NOMO-1 treated with DMSO at 0.1 percent for 48 hours (cell line): ENCODE measurements at regions not wholly inside any gene's neighbourhood (a gene's known extent, or its start where the extent isn't known, plus 50 kb on each side); places are given as distances from the start of the nearest gene placed in this dataset.

Source experiments
- DNase-seq: peaks from one replicate; lab custom pipeline; 2025; ENCODE audit not compliant: unreplicated experiment; lab: John Stamatoyannopoulos, UW

DNA sequence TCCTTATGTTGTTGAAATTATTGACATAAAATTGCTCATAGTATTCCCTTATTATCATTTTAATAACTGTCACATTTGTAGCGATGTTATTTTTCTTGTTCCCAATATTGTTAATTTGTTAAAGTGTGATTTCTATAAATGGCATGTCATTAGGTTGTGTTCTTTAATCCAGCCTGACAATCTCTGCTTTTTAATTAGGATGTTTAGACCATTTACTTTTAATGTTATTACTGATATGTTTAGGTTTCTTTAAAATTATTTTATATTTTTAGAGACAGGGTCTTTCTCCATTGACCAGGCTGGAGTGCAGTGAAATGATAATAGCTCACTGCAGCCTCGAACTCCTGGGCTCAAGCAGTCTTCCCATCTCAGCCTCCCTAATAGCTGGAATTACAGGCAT, 408.5 kb downstream of the DLEU7 start:
- no peak for DNase-seq

GRCh38 chr13:50437252-50437651, 406.2 kb downstream of the DLEU7 start:
- no peak for DNase-seq

GRCh38 chr13:50438351-50438750, 405.1 kb downstream of the DLEU7 start:
- DNase-seq, result no peak

DNA sequence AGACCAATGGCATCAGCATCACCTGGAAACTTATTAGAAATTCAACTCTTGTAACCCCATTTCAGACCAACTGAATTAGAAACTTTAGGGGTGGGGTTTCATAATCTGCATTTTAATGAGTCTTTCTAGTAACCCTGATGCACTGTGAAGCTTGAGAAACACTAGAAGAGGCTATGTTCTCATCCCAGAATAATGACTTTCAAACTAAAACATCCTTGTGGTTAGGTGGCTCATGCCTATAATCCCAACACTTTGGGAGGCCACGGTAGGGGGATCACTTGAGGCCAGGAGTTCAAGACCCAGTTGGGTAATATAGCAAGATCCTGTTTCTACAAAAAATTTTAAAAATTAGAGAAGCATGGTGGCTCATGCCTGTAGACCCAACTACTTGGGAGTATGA, 402.4 kb downstream of the DLEU7 start:
- DNase-seq, result no peak

DNA sequence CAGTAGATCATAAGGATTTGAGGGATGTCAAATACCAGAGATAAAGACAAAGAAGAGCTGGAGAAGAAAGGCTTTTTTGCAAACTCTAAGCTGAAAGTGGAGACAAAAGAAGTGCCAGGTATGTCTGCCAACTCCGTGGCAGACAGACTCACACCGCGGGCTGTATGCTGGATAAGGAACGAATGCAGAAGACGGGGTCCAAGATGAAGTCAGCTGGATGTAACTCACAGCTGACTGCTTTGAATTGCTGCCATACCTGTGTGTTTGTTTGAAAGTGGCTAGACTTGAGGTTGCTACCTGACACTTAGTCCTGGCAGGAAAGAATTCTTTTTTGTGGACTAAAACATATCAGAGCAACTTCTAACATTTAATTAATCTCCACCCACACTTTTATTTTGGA, 398.8 kb downstream of the DLEU7 start:
- no peak for DNase-seq

DNA sequence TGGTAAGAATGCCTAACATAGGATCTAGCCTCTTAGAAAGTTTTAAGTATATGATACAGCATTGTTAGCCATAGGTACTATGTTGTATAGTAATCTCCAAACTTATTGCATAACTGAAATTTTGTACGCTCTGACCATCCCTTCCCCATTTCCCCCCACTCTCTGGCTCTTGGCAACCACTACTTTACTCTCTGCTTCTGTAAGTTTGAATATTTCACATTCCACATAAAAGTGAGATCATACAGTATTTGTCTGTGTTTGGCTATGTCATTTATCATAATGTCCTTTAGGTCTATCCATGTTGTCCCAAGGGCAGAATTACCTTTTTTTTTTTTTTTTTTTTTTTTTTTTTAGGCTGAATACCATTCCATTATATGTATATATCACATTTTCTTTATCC, 396.9 kb downstream of the DLEU7 start:
- DNase-seq, result no peak

- DNase-seq, result no peak
These were observed 394.9 kb downstream of the DLEU7 start for GRCh38 chr13:50448535-50448998.

- no peak for DNase-seq
These were observed 394.0 kb downstream of the DLEU7 start for GRCh38 chr13:50449465-50449864.

- DNase-seq, result no peak
These were observed 393.2 kb downstream of the DLEU7 start for GRCh38 chr13:50450279-50450678.

DNA sequence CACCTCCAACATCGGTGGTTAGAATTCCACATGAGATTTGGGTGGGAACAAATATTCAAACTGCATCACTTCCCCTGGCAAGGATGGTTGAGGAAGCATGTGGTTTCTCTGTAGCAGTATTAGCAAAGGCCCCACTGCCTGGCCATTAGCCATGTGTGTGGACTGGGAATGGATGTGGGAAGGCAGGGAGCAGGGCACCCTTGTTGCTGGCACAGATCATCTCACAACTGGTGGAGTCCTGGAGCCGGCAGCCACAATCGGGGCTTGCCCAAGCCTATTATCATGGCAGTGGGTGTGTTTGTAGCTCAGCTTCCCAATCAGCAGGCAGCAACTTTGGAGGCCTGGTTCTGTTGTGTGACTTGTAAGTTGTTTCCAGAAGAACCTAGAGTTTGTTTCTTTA, 391.9 kb downstream of the DLEU7 start:
- no peak for DNase-seq

DNA sequence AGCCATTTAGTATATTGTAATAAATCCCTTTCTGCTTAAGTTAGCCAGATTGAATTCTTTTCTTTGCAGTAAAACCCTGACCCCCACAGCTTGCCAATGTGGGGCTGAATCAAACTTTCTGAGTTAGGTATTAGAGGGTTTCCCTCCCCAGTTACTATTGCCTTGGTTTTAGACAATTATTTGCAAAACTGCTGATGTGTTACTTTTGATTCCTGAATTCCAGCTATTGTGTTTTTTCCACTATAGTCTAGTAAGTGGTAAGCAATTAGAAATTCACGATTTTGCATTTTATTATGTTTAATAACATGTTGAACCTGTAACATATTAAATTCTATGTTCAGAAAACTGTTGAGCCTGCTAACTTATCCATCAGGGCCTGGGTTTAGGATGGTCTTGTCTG, 391.5 kb downstream of the DLEU7 start:
- no peak for DNase-seq

- no peak for DNase-seq
These were observed 390.7 kb downstream of the DLEU7 start for GRCh38 chr13:50452756-50453155.

GRCh38 chr13:50453188-50453587, 390.3 kb downstream of the DLEU7 start:
- DNase-seq, result no peak

DNA sequence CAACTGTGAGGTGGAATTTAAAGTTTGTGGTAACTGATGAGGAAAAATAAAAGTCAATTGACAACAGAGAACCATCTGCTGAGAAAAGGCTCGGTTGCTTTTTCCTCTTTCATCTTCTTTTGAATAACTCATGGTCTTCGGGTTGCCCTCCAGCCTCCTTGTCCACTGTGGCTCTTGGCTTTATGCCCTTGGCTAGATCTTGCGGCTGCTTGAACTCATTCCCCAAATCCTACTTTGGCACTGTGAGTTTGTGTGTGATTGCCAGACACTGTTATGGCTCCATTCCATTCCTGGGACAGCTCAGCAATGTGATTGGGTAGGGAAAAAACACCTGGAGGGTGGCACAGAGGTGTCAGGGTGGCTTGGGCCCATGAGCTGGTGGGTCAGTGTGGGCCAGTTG, 387.4 kb downstream of the DLEU7 start:
- DNase-seq, result no peak

GRCh38 chr13:50457415-50458393, 385.8 kb downstream of the DLEU7 start:
- peak; percentile 61 for DNase-seq

- DNase-seq, result no peak
These were observed 384.4 kb downstream of the DLEU7 start for GRCh38 chr13:50459046-50459445.

DNA sequence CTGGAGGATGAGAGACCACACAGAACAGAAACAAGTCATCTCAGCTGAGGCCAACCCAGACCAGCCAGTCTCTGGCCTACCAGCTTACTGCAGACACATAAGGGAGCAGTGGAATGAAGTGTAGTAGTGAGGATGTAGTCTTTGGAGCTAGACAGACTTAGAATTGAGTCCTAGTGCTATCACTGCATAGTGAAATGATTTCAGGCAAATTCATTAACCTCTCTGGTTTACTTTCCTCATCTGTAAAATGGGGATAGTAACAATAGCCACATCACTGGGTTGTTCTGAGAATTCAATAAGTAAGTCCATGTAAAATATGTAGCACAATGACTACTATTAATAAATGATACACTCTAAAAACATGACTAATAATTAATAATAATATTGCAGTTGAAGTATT, 383.8 kb downstream of the DLEU7 start:
- DNase-seq, result no peak

GRCh38 chr13:50460358-50460757, 383.1 kb downstream of the DLEU7 start:
- no peak for DNase-seq

GRCh38 chr13:50461189-50461588, 382.3 kb downstream of the DLEU7 start:
- DNase-seq, result no peak

DNA sequence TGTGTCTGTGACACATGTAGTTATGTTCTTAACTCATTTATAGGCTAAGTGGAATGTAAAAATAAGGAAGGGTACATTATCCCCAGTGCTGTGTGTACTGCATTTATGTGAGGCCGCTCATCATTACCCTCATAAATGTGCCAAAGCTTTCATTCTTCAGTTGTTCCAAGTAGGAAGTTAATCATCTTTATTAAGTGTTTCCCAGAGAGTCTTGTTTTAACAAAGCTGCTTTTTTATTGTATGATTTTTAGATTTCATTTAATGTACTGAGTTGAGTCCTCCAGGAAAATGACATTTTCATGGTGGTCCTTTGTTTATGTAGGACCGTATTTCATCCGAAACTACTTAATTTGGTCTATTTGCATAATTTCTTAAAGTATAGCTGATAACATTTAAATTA, 379.8 kb downstream of the DLEU7 start:
- DNase-seq, result no peak

DNA sequence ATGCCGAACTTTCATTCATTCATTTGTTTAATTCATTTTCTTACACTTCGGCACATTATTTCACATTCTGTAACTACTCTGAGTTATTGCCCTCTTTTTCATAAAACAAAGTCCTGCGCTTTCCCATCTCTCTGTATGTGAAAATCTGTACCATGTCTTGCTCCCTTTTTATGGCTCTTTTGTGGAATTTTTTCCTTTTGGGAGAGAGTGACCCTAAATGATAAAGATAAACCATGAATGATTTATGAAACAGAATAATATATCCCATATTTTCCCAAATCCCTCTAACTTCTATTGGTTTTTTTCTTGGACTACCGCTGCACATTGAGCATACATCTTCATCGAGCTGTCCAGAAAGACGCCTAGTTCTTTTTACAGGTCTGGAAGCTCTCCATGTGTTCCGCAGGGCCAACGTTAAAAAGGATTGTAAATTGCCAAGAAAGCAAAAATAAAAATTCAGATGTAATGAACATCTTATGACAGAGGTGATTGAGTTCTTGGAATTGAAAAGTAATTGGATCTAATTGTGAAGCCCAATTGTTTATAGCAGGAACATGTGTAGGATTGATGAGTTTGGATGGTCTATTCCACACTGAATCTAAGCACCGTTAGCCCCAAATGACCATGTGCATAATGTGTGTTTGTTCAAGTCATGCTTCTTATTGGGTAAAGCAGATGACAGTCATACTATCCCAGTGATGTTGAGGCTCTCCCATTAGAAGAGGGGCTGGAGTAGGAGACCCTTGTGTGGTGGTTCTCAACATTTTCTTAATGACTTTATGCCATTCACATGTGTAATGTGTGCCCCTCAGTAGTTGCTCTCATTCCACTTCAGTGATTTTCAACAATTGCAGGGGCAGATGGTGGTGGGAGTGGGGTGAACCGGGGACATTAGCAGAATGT, 378.9 kb downstream of the DLEU7 start:
- DNase-seq, result no peak

GRCh38 chr13:50466456-50466855, 377.0 kb downstream of the DLEU7 start:
- no peak for DNase-seq
